OCI-LY1 (cell line): ENCODE measurements at regions not wholly inside any gene's neighbourhood (a gene's known extent, or its start where the extent isn't known, plus 50 kb on each side); places are given as distances from the start of the nearest gene placed in this dataset.

Experiments
- H2AFZ ChIP-seq: fragments of 200-600 bp; sonication (generic), shearing (Covaris generic); 2 replicates; pipeline ENCODE4 v1.6.0; 2014; ENCODE audit warnings: antibody characterized with exemption, mild to moderate bottlenecking, low read length
- H3F3A ChIP-seq: fragments of 200-600 bp; sonication (generic), shearing (Covaris generic); 2 replicates; pipeline ENCODE4 v1.6.0; 2014; ENCODE audit warnings: mild to moderate bottlenecking, antibody characterized with exemption, low read length, moderate library complexity; ENCODE audit not compliant: insufficient read depth
- H3K27ac ChIP-seq: fragments of 200-600 bp; sonication (generic); 2 replicates; pipeline ENCODE4 v1.5.1; 2014; ENCODE audit warnings: low read length, mixed run types, mild to moderate bottlenecking, low read depth; ENCODE audit not compliant: poor library complexity, severe bottlenecking
- H3K27me3 ChIP-seq: fragments of 200-600 bp; sonication (generic); 2 replicates; pipeline ENCODE4 v1.6.0; 2014; ENCODE audit warnings: antibody characterized with exemption, mild to moderate bottlenecking, low read length, moderate library complexity; ENCODE audit not compliant: insufficient read depth
- H3K36me3 ChIP-seq: fragments of 200-600 bp; sonication (generic); 2 replicates; pipeline ENCODE4 v1.6.1; 2014; ENCODE audit warnings: mild to moderate bottlenecking, antibody characterized with exemption, low read length, moderate library complexity, mixed read lengths; ENCODE audit not compliant: insufficient read depth
- H3K4me1 ChIP-seq: fragments of 200-600 bp; sonication (generic); 2 replicates; pipeline ENCODE4 v1.5.1; 2014; ENCODE audit warnings: mild to moderate bottlenecking, low read length, moderate library complexity; ENCODE audit not compliant: insufficient read depth, severe bottlenecking
- H3K4me2 ChIP-seq: fragments of 200-600 bp; sonication (generic), shearing (Covaris generic); 2 replicates; pipeline ENCODE4 v1.6.1; 2014; ENCODE audit warnings: low read length
- H3K4me3 ChIP-seq: fragments of 200-600 bp; sonication (generic); 2 replicates; pipeline ENCODE4 v1.5.1; 2014; ENCODE audit warnings: low read length, low read depth, mild to moderate bottlenecking, mixed read lengths; ENCODE audit not compliant: poor library complexity, severe bottlenecking
- H3K79me2 ChIP-seq: fragments of 200-600 bp; shearing (Covaris generic); 2 replicates; pipeline ENCODE4 v1.6.1; 2016; ENCODE audit warnings: mixed run types, low read length, mixed read lengths; ENCODE audit not compliant: insufficient read depth
- H3K9ac ChIP-seq: fragments of 200-600 bp; sonication (generic), shearing (Covaris generic); 2 replicates; pipeline ENCODE4 v1.6.1; 2014; ENCODE audit warnings: mild to moderate bottlenecking, low read length, mixed read lengths
- H3K9me2 ChIP-seq: fragments of 200-600 bp; sonication (generic), shearing (Covaris generic); 2 replicates; pipeline ENCODE4 v1.6.1; 2014; ENCODE audit warnings: low read depth, mild to moderate bottlenecking, low read length, mixed read lengths
- H3K9me3 ChIP-seq: fragments of 200-600 bp; shearing (Covaris generic); 2 replicates; pipeline ENCODE4 v1.6.1; 2014; ENCODE audit warnings: low read length, mixed read lengths
- H4K20me1 ChIP-seq: fragments of 200-600 bp; sonication (generic), shearing (Covaris generic); 2 replicates; pipeline ENCODE4 v1.6.0; 2016; ENCODE audit warnings: mild to moderate bottlenecking, low read length; ENCODE audit not compliant: insufficient read depth
- CTCF ChIP-seq: fragments of 200-600 bp; sonication (generic), shearing (Covaris generic); IDR thresholded peaks from 2 replicates; pipeline ENCODE4 v1.5.1; 2017; ENCODE audit warnings: mild to moderate bottlenecking, antibody characterized with exemption, low read length, moderate library complexity, mixed read lengths
- EZH2 ChIP-seq: fragments of 200-600 bp; sonication (generic), shearing (Covaris generic); IDR thresholded peaks from 2 replicates; pipeline ENCODE4 v1.8.0; 2017; ENCODE audit warnings: borderline replicate concordance, mixed run types, mild to moderate bottlenecking, antibody characterized with exemption, low read length, moderate library complexity, mixed read lengths

- Histone ChIP-seq H3K4me3 (no peak overlapping the region), H3K79me2 (no peaks in the 10 kb centered on the region), H3K9me3 (no peaks in the 10 kb centered on the region), H3K36me3 (no peaks in the 10 kb centered on the region), H3K27me3 (no peaks in the 10 kb centered on the region), H2AFZ (no peak overlapping the region), H3K9ac (no peak overlapping the region), H3F3A (no peaks in the 10 kb centered on the region), H3K4me1 (no peaks in the 10 kb centered on the region), H3K4me2 (no peak overlapping the region), H4K20me1 (no peaks in the 10 kb centered on the region), H3K9me2 (no peaks in the 10 kb centered on the region), H3K27ac (no peak overlapping the region)
- TF ChIP-seq EZH2 (no peak), CTCF (no peak)
These were observed 1229.2 kb downstream of the ADGRL3 start for GRCh38 chr4:62429297-62429696.

GRCh38 chr4:62415256-62415655 is 1215.1 kb downstream of the ADGRL3 start:
- no peaks in the 10 kb centered on the region for H3K79me2 ChIP-seq
- TF ChIP-seq CTCF, result no peak
- no peak for TF ChIP-seq EZH2
- no peaks in the 10 kb centered on the region for H3K9me3 ChIP-seq
- H3F3A ChIP-seq, result no peaks in the 10 kb centered on the region
- H3K9ac ChIP-seq, result no peak overlapping the region
- H3K27ac ChIP-seq, result no peak overlapping the region
- H3K9me2 ChIP-seq, result no peaks in the 10 kb centered on the region
- H4K20me1 ChIP-seq, result no peaks in the 10 kb centered on the region
- no peak overlapping the region for H3K4me3 ChIP-seq
- no peaks in the 10 kb centered on the region for H3K27me3 ChIP-seq
- no peak overlapping the region for H3K4me2 ChIP-seq
- no peak overlapping the region for H2AFZ ChIP-seq
- H3K36me3 ChIP-seq, result no peaks in the 10 kb centered on the region
- H3K4me1 ChIP-seq, result no peaks in the 10 kb centered on the region

GRCh38 chr4:62414563-62414962 is 1214.4 kb downstream of the ADGRL3 start:
- Histone ChIP-seq H2AFZ (no peak overlapping the region), H3K9ac (no peak overlapping the region), H3K4me3 (no peak overlapping the region), H3K4me2 (no peak overlapping the region), H3K27me3 (no peaks in the 10 kb centered on the region), H3F3A (no peaks in the 10 kb centered on the region), H4K20me1 (no peaks in the 10 kb centered on the region), H3K27ac (no peak overlapping the region), H3K79me2 (no peaks in the 10 kb centered on the region), H3K9me2 (no peaks in the 10 kb centered on the region), H3K9me3 (no peaks in the 10 kb centered on the region), H3K36me3 (no peaks in the 10 kb centered on the region), H3K4me1 (no peaks in the 10 kb centered on the region)
- TF ChIP-seq CTCF, result no peak
- TF ChIP-seq EZH2, result no peak
